ENCODE measurements at regions not wholly inside any gene's neighbourhood (a gene's known extent, or its start where the extent isn't known, plus 50 kb on each side); places are given as distances from the start of the nearest gene placed in this dataset.

DNA sequence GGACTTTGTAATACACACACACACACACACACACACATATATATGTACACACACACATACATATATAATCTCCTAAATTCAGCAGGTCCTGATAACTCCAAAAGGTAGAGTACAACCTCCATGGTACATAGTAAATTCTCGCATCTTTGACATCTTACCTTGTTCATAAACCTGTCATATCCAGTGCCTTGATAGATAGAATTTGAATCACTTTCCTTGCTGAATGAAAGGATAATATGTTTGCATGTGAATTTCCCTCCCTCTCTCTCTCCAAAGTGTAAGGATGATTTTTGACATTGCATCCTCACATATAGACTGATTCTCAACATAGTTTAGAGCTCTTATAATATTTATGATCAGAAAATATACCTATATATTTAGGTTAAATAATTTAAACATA is 567.1 kb upstream of the ADGRL2 start:
- H3K9ac ChIP-seq (ENCODE audit: low read length), result no peak overlapping the region
- H3K4me2 ChIP-seq (ENCODE audit: low read depth, low read length, poor library complexity, severe bottlenecking), result no peak overlapping the region
- H3K4me3 ChIP-seq (ENCODE audit: insufficient read depth, low read length, poor library complexity, severe bottlenecking), result no peak overlapping the region
- no peaks in the 10 kb centered on the region for H3F3A ChIP-seq (ENCODE audit: insufficient read depth)
- H4K20me1 ChIP-seq (ENCODE audit: low read depth, low read length), result no peaks in the 10 kb centered on the region
- H3K36me3 ChIP-seq (ENCODE audit: low read length), result no peaks in the 10 kb centered on the region; the same call in 1 of the 2 replicates
- TF ChIP-seq, protein P1, sequence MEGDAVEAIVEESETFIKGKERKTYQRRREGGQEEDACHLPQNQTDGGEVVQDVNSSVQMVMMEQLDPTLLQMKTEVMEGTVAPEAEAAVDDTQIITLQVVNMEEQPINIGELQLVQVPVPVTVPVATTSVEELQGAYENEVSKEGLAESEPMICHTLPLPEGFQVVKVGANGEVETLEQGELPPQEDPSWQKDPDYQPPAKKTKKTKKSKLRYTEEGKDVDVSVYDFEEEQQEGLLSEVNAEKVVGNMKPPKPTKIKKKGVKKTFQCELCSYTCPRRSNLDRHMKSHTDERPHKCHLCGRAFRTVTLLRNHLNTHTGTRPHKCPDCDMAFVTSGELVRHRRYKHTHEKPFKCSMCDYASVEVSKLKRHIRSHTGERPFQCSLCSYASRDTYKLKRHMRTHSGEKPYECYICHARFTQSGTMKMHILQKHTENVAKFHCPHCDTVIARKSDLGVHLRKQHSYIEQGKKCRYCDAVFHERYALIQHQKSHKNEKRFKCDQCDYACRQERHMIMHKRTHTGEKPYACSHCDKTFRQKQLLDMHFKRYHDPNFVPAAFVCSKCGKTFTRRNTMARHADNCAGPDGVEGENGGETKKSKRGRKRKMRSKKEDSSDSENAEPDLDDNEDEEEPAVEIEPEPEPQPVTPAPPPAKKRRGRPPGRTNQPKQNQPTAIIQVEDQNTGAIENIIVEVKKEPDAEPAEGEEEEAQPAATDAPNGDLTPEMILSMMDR (IDR thresholded peaks at IDR 0.05; ENCODE audit: insufficient read depth, low read length, poor library complexity, severe bottlenecking), result no peak
- no peak for TF ChIP-seq EZH2phosphoT487 (conservative IDR thresholded peaks at IDR 0.05; ENCODE audit: low read length)
- no peak overlapping the region for H2AFZ ChIP-seq (ENCODE audit: low read depth, low read length, severe bottlenecking)
- no peaks in the 10 kb centered on the region for H3K79me2 ChIP-seq (ENCODE audit: insufficient read depth, low read length)
- H3K27ac ChIP-seq (ENCODE audit: low read depth, low read length), result no peak overlapping the region
- H3K9me2 ChIP-seq (replicated peaks; ENCODE audit: insufficient read depth, low read length), result no peaks in the 10 kb centered on the region
- H3K27me3 ChIP-seq (ENCODE audit: low read length), result no peaks in the 10 kb centered on the region
- H3K9me3 ChIP-seq (ENCODE audit: insufficient read depth, low read length), result no peaks in the 10 kb centered on the region

DNA sequence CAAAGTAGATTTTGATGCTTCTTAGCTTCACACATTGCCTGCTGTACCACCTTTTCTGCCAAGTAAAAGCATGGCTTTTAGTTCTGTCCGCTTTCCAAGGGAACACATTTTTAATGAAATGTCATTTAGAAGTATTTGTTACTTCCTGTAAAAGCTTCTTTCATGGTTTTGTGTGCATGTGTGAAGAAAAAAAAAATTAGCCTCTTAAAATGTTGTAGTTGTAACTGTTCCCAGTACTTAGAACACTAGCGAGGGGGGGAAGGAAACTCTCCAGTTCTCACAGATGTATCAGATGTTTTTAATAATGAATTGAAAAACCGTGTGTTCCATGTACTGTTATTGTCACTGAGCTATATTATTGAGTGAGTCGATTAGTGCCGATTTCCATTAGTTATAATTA is 568.3 kb upstream of the ADGRL2 start:
- Histone ChIP-seq H3K79me2 (ENCODE audit: insufficient read depth, low read length) (no peaks in the 10 kb centered on the region), H3K27ac (ENCODE audit: low read depth, low read length) (no peak overlapping the region), H3K27me3 (ENCODE audit: low read length) (no peaks in the 10 kb centered on the region), H4K20me1 (ENCODE audit: low read depth, low read length) (no peaks in the 10 kb centered on the region), H3K4me3 (ENCODE audit: insufficient read depth, low read length, poor library complexity, severe bottlenecking) (no peak overlapping the region), H3K9me3 (ENCODE audit: insufficient read depth, low read length) (no peaks in the 10 kb centered on the region), H3K4me2 (ENCODE audit: low read depth, low read length, poor library complexity, severe bottlenecking) (no peak overlapping the region), H2AFZ (ENCODE audit: low read depth, low read length, severe bottlenecking) (no peak overlapping the region), H3F3A (ENCODE audit: insufficient read depth) (no peaks in the 10 kb centered on the region), H3K36me3 (ENCODE audit: low read length) (no peaks in the 10 kb centered on the region; the same call in 1 of the 2 replicates), H3K9me2 (replicated peaks; ENCODE audit: insufficient read depth, low read length) (no peaks in the 10 kb centered on the region), H3K9ac (ENCODE audit: low read length) (no peak overlapping the region)
- TF ChIP-seq, protein P1 (IDR thresholded peaks at IDR 0.05; ENCODE audit: insufficient read depth, low read length, poor library complexity, severe bottlenecking), result no peak
- no peak for TF ChIP-seq EZH2phosphoT487 (conservative IDR thresholded peaks at IDR 0.05; ENCODE audit: low read length)

DNA sequence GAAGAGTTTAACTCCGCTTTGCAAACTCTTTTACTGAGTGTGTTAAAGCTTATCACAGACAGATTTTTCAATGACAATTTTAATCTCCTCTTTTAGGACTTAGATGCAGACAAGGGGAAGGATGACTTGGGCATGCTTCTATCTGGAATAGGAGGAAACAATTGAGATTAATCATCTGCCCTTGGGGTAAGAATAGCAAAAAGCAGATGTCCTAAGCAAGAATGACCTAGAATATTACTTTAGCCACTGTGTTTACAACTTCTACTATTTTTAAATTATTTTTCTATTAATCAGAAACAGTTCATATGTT is 569.0 kb upstream of the ADGRL2 start:
- H3K9me2 ChIP-seq (replicated peaks; ENCODE audit: insufficient read depth, low read length), result no peaks in the 10 kb centered on the region
- no peak overlapping the region for H3K27ac ChIP-seq (ENCODE audit: low read depth, low read length)
- H3K9ac ChIP-seq (ENCODE audit: low read length), result no peak overlapping the region
- H3K9me3 ChIP-seq (ENCODE audit: insufficient read depth, low read length), result no peaks in the 10 kb centered on the region
- H3K4me3 ChIP-seq (ENCODE audit: insufficient read depth, low read length, poor library complexity, severe bottlenecking), result no peak overlapping the region
- no peak overlapping the region for H3K4me2 ChIP-seq (ENCODE audit: low read depth, low read length, poor library complexity, severe bottlenecking)
- H3F3A ChIP-seq (ENCODE audit: insufficient read depth), result no peaks in the 10 kb centered on the region
- no peak overlapping the region for H2AFZ ChIP-seq (ENCODE audit: low read depth, low read length, severe bottlenecking)
- H3K36me3 ChIP-seq (ENCODE audit: low read length), result no peaks in the 10 kb centered on the region; the same call in 1 of the 2 replicates
- no peaks in the 10 kb centered on the region for H3K27me3 ChIP-seq (ENCODE audit: low read length)
- no peaks in the 10 kb centered on the region for H4K20me1 ChIP-seq (ENCODE audit: low read depth, low read length)
- no peaks in the 10 kb centered on the region for H3K79me2 ChIP-seq (ENCODE audit: insufficient read depth, low read length)
- no peak for TF ChIP-seq EZH2phosphoT487 (conservative IDR thresholded peaks at IDR 0.05; ENCODE audit: low read length)
- TF ChIP-seq, protein P1 (IDR thresholded peaks at IDR 0.05; ENCODE audit: insufficient read depth, low read length, poor library complexity, severe bottlenecking), result no peak

Measured in SU-DHL-6 (cell line).